Vagina (tissue), 2 donors: ENCODE measurements at regions not wholly inside any gene's neighbourhood (a gene's known extent, or its start where the extent isn't known, plus 50 kb on each side); places are given as distances from the start of the nearest gene placed in this dataset.

Source experiments
- DNase-seq, 2 donors: peaks; one replicate each; pipeline ENCODE4 v3.0.0-alpha.2; 2017; ENCODE audit errors: extremely low spot score in 2 of 2
- H3K27ac ChIP-seq: fragments of 200-600 bp; sonication (generic); one replicate; pipeline ENCODE4 v1.5.1; 2019
- H3K27me3 ChIP-seq: fragments of 200-600 bp; sonication (generic); one replicate; pipeline ENCODE4 v1.5.1; 2019
- H3K36me3 ChIP-seq, 2 donors: fragments of 200-600 bp; sonication (generic); one replicate each; pipeline ENCODE4 v1.5.1; 2017 to 2019
- H3K4me1 ChIP-seq: fragments of 200-600 bp; sonication (generic); one replicate; pipeline ENCODE4 v1.5.1; 2019
- H3K4me3 ChIP-seq, 2 donors: fragments of 200-600 bp; sonication (generic); 1 replicate in 1 of 2; 2 replicates in 1 of 2; pipeline ENCODE4 v1.5.1; 2016 to 2019
- H3K9me3 ChIP-seq: fragments of 200-600 bp; sonication (generic); one replicate; pipeline ENCODE4 v1.5.1; 2019
- CTCF ChIP-seq, 3 experiments: fragments of 450-650 bp in 2 of 3; fragments of 200-600 bp in 1 of 3; sonication (generic) in 1 of 3; IDR thresholded peaks; one replicate each; pipeline ENCODE4 v1.5.1; 2017 to 2019; ENCODE audit warnings: antibody characterized with exemption in 3 of 3, mild to moderate bottlenecking in 2 of 3, moderate library complexity in 2 of 3
- POLR2A ChIP-seq, 2 donors: fragments of 450-650 bp; IDR thresholded peaks; one replicate each; pipeline ENCODE4 v1.6.1; 2017; ENCODE audit warnings: antibody characterized with exemption in 2 of 2, mild to moderate bottlenecking in 2 of 2, moderate library complexity in 2 of 2
- POLR2AphosphoS5 ChIP-seq, 2 donors: sonication (generic); formaldehyde crosslinking; IDR thresholded peaks; one replicate each; pipeline ENCODE4 v1.9.0; 2017; ENCODE audit warnings: antibody characterized with exemption in 2 of 2, mild to moderate bottlenecking in 2 of 2, low read depth in 1 of 2; ENCODE audit not compliant: insufficient read depth in 1 of 2
- intact Hi-C: fragments of 100-400 bp; cut with DNase I; formaldehyde crosslinking; loops from one replicate; pipeline ENCODE4 v1.15.1; 2023

- Histone ChIP-seq H3K27ac (no peak overlapping the region), H3K27me3 (no peaks in the 10 kb centered on the region), H3K9me3 (no peaks in the 10 kb centered on the region), H3K4me1 (no peaks in the 10 kb centered on the region), H3K36me3 (no peaks in the 10 kb centered on the region), H3K4me3 (no peak overlapping the region)
- TF ChIP-seq POLR2A (IDR thresholded peaks at IDR 0.05), result no peak
- no peak for TF ChIP-seq POLR2AphosphoS5 (IDR thresholded peaks at IDR 0.05; ENCODE audit: insufficient read depth in 1 of 2, low read depth in 1 of 2)
- TF ChIP-seq CTCF (IDR thresholded peaks at IDR 0.05), result no peak
- DNase-seq, result no peak
- intact Hi-C loops, result no loop called here
Measured at GRCh38 chr6:19463250-19463649, 373.9 kb upstream of the ID4 start.

- intact Hi-C loops, result no loop called here
- H3K4me1 ChIP-seq, result no peaks in the 10 kb centered on the region
- no peaks in the 10 kb centered on the region for H3K9me3 ChIP-seq
- H3K36me3 ChIP-seq, result no peaks in the 10 kb centered on the region
- no peaks in the 10 kb centered on the region for H3K27me3 ChIP-seq
- TF ChIP-seq POLR2AphosphoS5 (IDR thresholded peaks at IDR 0.05; ENCODE audit: insufficient read depth in 1 of 2, low read depth in 1 of 2) (no peak), CTCF (IDR thresholded peaks at IDR 0.05) (no peak), POLR2A (IDR thresholded peaks at IDR 0.05) (no peak)
- H3K27ac ChIP-seq, result no peak overlapping the region
- DNase-seq, result no peak
- H3K4me3 ChIP-seq, result no peak overlapping the region
Measured at GRCh38 chr6:19463925-19464324, 373.2 kb upstream of the ID4 start.

- Histone ChIP-seq H3K4me3 (no peak overlapping the region), H3K4me1 (no peaks in the 10 kb centered on the region)
Measured at GRCh38 chr6:19465256-19465655, 371.9 kb upstream of the ID4 start.

GRCh38 chr6:19465760-19466159 is 371.4 kb upstream of the ID4 start:
- DNase-seq, result no peak
- H3K9me3 ChIP-seq, result no peaks in the 10 kb centered on the region
- H3K36me3 ChIP-seq, result no peaks in the 10 kb centered on the region
- H3K27ac ChIP-seq, result no peak overlapping the region
- no peaks in the 10 kb centered on the region for H3K4me1 ChIP-seq
- H3K27me3 ChIP-seq, result no peaks in the 10 kb centered on the region
- no peak for TF ChIP-seq POLR2A (IDR thresholded peaks at IDR 0.05)
- TF ChIP-seq POLR2AphosphoS5 (IDR thresholded peaks at IDR 0.05; ENCODE audit: insufficient read depth in 1 of 2, low read depth in 1 of 2), result peak in 1 of 2 donors; percentile 80
- no peak overlapping the region for H3K4me3 ChIP-seq
- intact Hi-C loops, result no loop called here

More at GRCh38 chr6:19465256-19465655, 371.9 kb upstream of the ID4 start:
- no peak for TF ChIP-seq CTCF (IDR thresholded peaks at IDR 0.05)
- no peak for TF ChIP-seq POLR2A (IDR thresholded peaks at IDR 0.05)
- no peak for TF ChIP-seq POLR2AphosphoS5 (IDR thresholded peaks at IDR 0.05; ENCODE audit: insufficient read depth in 1 of 2, low read depth in 1 of 2)
- Histone ChIP-seq H3K27ac (no peak overlapping the region), H3K36me3 (no peaks in the 10 kb centered on the region), H3K9me3 (no peaks in the 10 kb centered on the region), H3K27me3 (no peaks in the 10 kb centered on the region)
- intact Hi-C loops, result no loop called here
- no peak for DNase-seq

GRCh38 chr6:19470333-19470732 is 366.8 kb upstream of the ID4 start:
- no peak for TF ChIP-seq CTCF (IDR thresholded peaks at IDR 0.05)
- TF ChIP-seq POLR2A (IDR thresholded peaks at IDR 0.05), result no peak
- TF ChIP-seq POLR2AphosphoS5 (IDR thresholded peaks at IDR 0.05; ENCODE audit: insufficient read depth in 1 of 2, low read depth in 1 of 2), result no peak
- H3K27ac ChIP-seq, result no peak overlapping the region
- H3K27me3 ChIP-seq, result no peaks in the 10 kb centered on the region
- no peak for DNase-seq
- H3K36me3 ChIP-seq, result no peaks in the 10 kb centered on the region
- no peak overlapping the region for H3K4me3 ChIP-seq
- intact Hi-C loops, result no loop called here
- H3K9me3 ChIP-seq, result no peaks in the 10 kb centered on the region
- H3K4me1 ChIP-seq, result no peaks in the 10 kb centered on the region
